GM03348 (cell line): ENCODE measurements at regions not wholly inside any gene's neighbourhood (a gene's known extent, or its start where the extent isn't known, plus 50 kb on each side); places are given as distances from the start of the nearest gene placed in this dataset.
"Not testable (repeated sequence)": the region's sequence is repeated elsewhere in the genome, so short reads cannot be mapped to it uniquely, and the experiment has no call there.

Source experiments
- DNase-seq: peaks from one replicate; pipeline ENCODE4 v3.0.0; 2012; ENCODE audit warnings: low spot score

DNA sequence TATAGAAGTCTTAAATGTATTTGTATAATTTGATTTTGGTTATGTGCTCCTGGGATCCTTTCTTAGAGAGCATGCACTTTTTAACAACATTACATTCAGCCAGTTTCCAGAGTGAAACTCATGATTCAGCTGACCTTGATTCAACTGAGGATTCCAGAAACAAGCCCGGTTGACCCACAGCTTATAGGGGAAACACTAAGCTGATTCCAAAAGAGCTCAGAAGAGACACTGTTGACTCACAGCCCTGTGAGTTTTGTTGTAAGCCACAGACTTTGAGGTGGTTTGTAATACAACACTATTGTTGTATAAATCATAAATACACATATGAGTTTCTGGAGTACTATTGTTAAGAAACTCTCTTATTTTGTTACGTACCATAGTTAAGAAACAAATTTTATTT, 133.8 kb upstream of the MGAT4C start:
- DNase-seq = no peak

GRCh38 chr12:86387591-86388145, 131.5 kb upstream of the MGAT4C start:
- no peak for DNase-seq

- DNase-seq = not testable (repeated sequence)
Observed at GRCh38 chr12:86383759-86384158, 127.6 kb upstream of the MGAT4C start.

GRCh38 chr12:86379337-86379736, 123.1 kb upstream of the MGAT4C start:
- DNase-seq = no peak

DNA sequence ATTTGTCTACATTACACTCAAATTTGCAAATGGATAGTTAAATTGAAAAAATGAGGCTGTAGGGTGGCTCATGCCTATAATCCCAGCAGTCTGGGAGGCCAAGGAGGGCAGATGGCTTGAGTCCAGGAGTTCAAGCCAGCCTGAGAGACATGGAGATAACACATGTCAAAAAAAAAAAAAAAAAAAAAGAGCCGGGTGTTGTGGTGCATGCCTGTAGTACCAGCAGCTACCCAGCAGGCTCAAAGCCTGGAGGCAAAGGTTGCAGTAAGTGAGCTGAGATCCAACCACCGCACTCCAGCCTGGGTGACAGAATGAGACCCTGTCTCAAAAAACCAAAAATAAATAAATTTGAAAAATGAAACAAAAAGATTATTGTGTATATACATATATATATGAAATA, 119.9 kb upstream of the MGAT4C start:
- no peak for DNase-seq

- DNase-seq = no peak
Observed at GRCh38 chr12:86373813-86374212, 117.6 kb upstream of the MGAT4C start.

DNA sequence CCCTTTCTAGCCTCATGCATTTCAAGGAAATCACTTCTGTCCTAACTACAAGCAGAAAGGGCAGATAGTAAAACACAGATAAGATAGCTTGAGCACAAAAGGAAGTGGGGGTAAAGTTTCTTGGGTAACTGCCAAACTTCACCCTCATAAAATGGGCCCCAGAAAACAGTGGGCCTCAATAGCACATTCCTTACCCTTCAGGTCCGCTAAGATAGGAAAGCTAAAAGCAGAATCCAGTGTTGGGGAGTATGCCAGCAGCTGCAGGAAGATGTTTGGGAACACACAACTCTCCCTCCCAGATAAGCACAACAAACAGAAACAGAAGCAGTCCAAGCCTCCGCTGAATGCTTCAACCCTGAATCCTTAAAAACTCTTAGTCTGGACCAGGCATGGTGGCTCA, 110.9 kb upstream of the MGAT4C start:
- no peak for DNase-seq

GRCh38 chr12:86349196-86349595, 93.0 kb upstream of the MGAT4C start:
- DNase-seq = no peak

DNA sequence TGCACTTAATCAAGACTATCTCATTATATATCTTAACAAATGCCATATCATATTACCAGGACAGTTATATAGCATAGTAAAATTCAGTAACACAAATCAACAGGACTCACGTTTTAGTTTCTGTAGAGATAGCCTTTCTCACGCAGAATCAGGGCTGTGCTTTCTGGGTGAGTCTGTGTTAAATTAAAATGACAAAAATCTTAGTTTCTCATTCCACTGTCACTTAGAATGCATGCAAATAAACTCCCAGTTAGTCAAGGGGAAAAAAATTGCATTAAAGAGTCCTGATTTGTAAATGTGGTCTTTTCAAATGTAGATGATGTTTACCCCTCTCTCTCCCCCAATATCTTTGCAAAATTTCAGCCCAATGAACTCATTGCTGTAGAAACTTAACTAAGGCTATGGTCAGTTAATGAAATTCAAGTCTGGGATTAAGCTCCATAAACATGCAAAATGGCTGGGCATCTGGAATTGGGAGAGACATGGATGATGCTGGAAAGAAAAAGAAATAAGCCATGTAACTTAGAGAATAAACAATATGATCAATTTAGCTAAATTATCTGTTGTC, 77.8 kb upstream of the MGAT4C start:
- DNase-seq = no peak

- no peak for DNase-seq
Observed at GRCh38 chr12:86331457-86331856, 75.3 kb upstream of the MGAT4C start.

- DNase-seq = no peak
Observed at GRCh38 chr12:86331012-86331411, 74.8 kb upstream of the MGAT4C start.

GRCh38 chr12:86312232-86312631, 56.0 kb upstream of the MGAT4C start:
- no peak for DNase-seq
